EL (cell line): ENCODE measurements at regions not wholly inside any gene's neighbourhood (a gene's known extent, or its start where the extent isn't known, plus 50 kb on each side); places are given as distances from the start of the nearest gene placed in this dataset.
"Not testable (repeated sequence)": the region's sequence is repeated elsewhere in the genome, so short reads cannot be mapped to it uniquely, and the experiment has no call there.

ENCODE experiments used
- DNase-seq: peaks from one replicate; pipeline ENCODE4 v3.0.0-alpha.2; 2016

GRCh38 chrX:789096-789495, 158.5 kb downstream of the SHOX start:
- no peak for DNase-seq

GRCh38 chrX:786441-786881, 155.9 kb downstream of the SHOX start:
- no peak for DNase-seq

GRCh38 chrX:784829-785228, 154.2 kb downstream of the SHOX start:
- no peak for DNase-seq

- no peak for DNase-seq
Measured at GRCh38 chrX:781224-782204, 150.9 kb downstream of the SHOX start.

- DNase-seq, result no peak
Measured at GRCh38 chrX:776529-777230, 146.1 kb downstream of the SHOX start.

- DNase-seq, result no peak
Measured at GRCh38 chrX:776061-776460, 145.5 kb downstream of the SHOX start.

GRCh38 chrX:774536-774935, 143.9 kb downstream of the SHOX start:
- no peak for DNase-seq

- no peak for DNase-seq
Measured at GRCh38 chrX:773292-774025, 142.9 kb downstream of the SHOX start.

- no peak for DNase-seq
Measured at GRCh38 chrX:771536-771935, 140.9 kb downstream of the SHOX start.

GRCh38 chrX:769796-770195, 139.2 kb downstream of the SHOX start:
- DNase-seq, result no peak

GRCh38 chrX:768596-768995, 138.0 kb downstream of the SHOX start:
- no peak for DNase-seq

GRCh38 chrX:758917-759316, 128.3 kb downstream of the SHOX start:
- no peak for DNase-seq

GRCh38 chrX:750812-751211, 120.2 kb downstream of the SHOX start:
- DNase-seq, result no peak

- no peak for DNase-seq
Measured at GRCh38 chrX:750263-750662, 119.7 kb downstream of the SHOX start.

GRCh38 chrX:747176-747575, 116.6 kb downstream of the SHOX start:
- DNase-seq, result no peak

- no peak for DNase-seq
Measured at GRCh38 chrX:739611-740010, 109.0 kb downstream of the SHOX start.

- DNase-seq, result not testable (repeated sequence)
Measured at GRCh38 chrX:737021-737420, 106.4 kb downstream of the SHOX start.

- DNase-seq, result no peak
Measured at GRCh38 chrX:734362-734761, 103.8 kb downstream of the SHOX start.

- DNase-seq, result no peak
Measured at GRCh38 chrX:733961-734360, 103.4 kb downstream of the SHOX start.

GRCh38 chrX:729583-730409, 99.2 kb downstream of the SHOX start:
- no peak for DNase-seq

- DNase-seq, result not testable (repeated sequence)
Measured at GRCh38 chrX:729101-729500, 98.5 kb downstream of the SHOX start.

GRCh38 chrX:728639-729038, 98.0 kb downstream of the SHOX start:
- DNase-seq, result not testable (repeated sequence)
